Lower lobe of right lung (tissue), 2 donors: ENCODE measurements at regions not wholly inside any gene's neighbourhood (a gene's known extent, or its start where the extent isn't known, plus 50 kb on each side); places are given as distances from the start of the nearest gene placed in this dataset.

Source experiments
- ATAC-seq, 2 donors: fragments of 200-7000 bp; cut with Tn5 transposase; one replicate each; pipeline ENCODE4 v1.9.1; 2020 to 2022; ENCODE audit warnings: mild to moderate bottlenecking in 2 of 2, moderate library complexity in 2 of 2
- DNase-seq: peaks from one replicate; pipeline ENCODE4 v3.0.0-alpha.2; 2020
- H3K27ac ChIP-seq: fragments of 200-600 bp; one replicate; pipeline ENCODE4 v1.8.0; 2022
- H3K27me3 ChIP-seq: fragments of 200-600 bp; one replicate; pipeline ENCODE4 v1.8.0; 2022; ENCODE audit warnings: low read depth
- H3K36me3 ChIP-seq: fragments of 200-600 bp; one replicate; pipeline ENCODE4 v1.8.0; 2022; ENCODE audit warnings: mild to moderate bottlenecking
- H3K4me1 ChIP-seq: fragments of 200-600 bp; one replicate; pipeline ENCODE4 v1.8.0; 2022
- H3K4me3 ChIP-seq: fragments of 200-600 bp; one replicate; pipeline ENCODE4 v1.8.0; 2022; ENCODE audit warnings: mild to moderate bottlenecking
- H3K9me3 ChIP-seq: fragments of 200-600 bp; one replicate; pipeline ENCODE4 v1.8.0; 2022
- intact Hi-C: fragments of 100-400 bp; cut with DNase I; formaldehyde crosslinking; loops from one replicate; pipeline ENCODE4 v1.11.0; 2022
- TF ChIP-seq, protein P1 (sequence below): fragments of 200-600 bp; IDR thresholded peaks from one replicate; pipeline ENCODE4 v1.8.0; 2022; ENCODE audit warnings: antibody characterized with exemption, mild to moderate bottlenecking
- donor health status: DM: no; HTN: yes; CAD: no; lungs with severe emphysema.

- no peak overlapping the region for H3K4me3 ChIP-seq
- H3K27ac ChIP-seq = no peak overlapping the region
- TF ChIP-seq, protein P1, sequence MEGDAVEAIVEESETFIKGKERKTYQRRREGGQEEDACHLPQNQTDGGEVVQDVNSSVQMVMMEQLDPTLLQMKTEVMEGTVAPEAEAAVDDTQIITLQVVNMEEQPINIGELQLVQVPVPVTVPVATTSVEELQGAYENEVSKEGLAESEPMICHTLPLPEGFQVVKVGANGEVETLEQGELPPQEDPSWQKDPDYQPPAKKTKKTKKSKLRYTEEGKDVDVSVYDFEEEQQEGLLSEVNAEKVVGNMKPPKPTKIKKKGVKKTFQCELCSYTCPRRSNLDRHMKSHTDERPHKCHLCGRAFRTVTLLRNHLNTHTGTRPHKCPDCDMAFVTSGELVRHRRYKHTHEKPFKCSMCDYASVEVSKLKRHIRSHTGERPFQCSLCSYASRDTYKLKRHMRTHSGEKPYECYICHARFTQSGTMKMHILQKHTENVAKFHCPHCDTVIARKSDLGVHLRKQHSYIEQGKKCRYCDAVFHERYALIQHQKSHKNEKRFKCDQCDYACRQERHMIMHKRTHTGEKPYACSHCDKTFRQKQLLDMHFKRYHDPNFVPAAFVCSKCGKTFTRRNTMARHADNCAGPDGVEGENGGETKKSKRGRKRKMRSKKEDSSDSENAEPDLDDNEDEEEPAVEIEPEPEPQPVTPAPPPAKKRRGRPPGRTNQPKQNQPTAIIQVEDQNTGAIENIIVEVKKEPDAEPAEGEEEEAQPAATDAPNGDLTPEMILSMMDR = no peak
- DNase-seq (no peak), ATAC-seq (no peak)
- intact Hi-C loops = no loop called here
- no peaks in the 10 kb centered on the region for H3K4me1 ChIP-seq
- no peaks in the 10 kb centered on the region for H3K9me3 ChIP-seq
- no peaks in the 10 kb centered on the region for H3K36me3 ChIP-seq
- H3K27me3 ChIP-seq = no peaks in the 10 kb centered on the region
Observed at GRCh38 chr18:60134806-60135205, 235.0 kb downstream of the PMAIP1 start.

- TF ChIP-seq, protein P1 = no peak
- no peak for ATAC-seq
Observed at GRCh38 chr18:60130284-60130683, 230.5 kb downstream of the PMAIP1 start.

DNA sequence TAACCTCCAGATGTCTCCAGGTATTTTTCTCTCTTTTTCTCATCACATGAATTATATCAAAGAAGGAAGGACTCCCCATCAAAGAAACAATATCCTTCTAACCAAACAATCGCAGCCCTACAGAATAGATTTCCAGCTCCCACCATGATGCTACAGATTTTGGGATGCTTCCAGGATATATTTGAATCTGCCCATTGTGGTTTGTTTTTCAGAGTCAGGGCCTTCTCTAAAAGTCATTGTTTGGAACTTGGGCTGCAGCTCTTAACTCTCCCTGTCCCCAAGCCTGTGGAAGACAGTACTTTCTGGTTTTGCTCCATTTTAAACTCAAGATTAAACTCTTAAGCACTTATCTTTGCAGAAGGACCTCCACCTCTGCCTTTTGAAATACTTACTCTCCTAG is 223.2 kb downstream of the PMAIP1 start:
- ATAC-seq (no peak), DNase-seq (no peak)
- Histone ChIP-seq H3K27ac (no peak overlapping the region), H3K9me3 (no peaks in the 10 kb centered on the region), H3K27me3 (no peaks in the 10 kb centered on the region), H3K36me3 (no peaks in the 10 kb centered on the region), H3K4me1 (no peaks in the 10 kb centered on the region), H3K4me3 (no peak overlapping the region)
- TF ChIP-seq, protein P1 = no peak
- intact Hi-C loops = no loop called here

More at GRCh38 chr18:60130284-60130683, 230.5 kb downstream of the PMAIP1 start:
- Histone ChIP-seq H3K27ac (no peak overlapping the region), H3K4me3 (no peak overlapping the region), H3K36me3 (no peaks in the 10 kb centered on the region), H3K27me3 (no peaks in the 10 kb centered on the region), H3K4me1 (no peaks in the 10 kb centered on the region), H3K9me3 (no peaks in the 10 kb centered on the region)
- intact Hi-C loops = no loop called here
- no peak for DNase-seq

DNA sequence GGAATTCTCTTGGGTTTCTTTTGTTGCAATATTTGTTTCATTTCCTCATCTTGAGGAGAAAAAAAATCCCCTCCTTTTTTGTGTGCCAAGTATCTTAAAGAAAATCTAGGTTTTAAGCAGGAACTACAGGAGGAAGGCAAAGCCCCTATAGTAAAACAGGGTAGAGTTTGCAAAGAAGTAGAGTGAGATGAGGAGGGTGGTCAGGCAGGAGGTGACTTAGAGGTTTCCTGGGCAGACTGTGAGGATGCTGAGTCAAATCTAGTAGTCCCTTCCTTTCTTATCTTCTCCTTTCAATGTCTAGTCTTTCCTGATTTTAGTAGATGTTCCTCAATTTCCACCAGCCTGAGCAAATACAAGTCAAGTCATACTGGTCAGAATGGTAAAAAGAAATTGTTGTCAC is 222.5 kb downstream of the PMAIP1 start:
- no peak overlapping the region for H3K27ac ChIP-seq
- intact Hi-C loops = no loop called here
- TF ChIP-seq, protein P1 = no peak
- no peak for DNase-seq
- H3K4me3 ChIP-seq = no peak overlapping the region
- H3K4me1 ChIP-seq = no peaks in the 10 kb centered on the region
- ATAC-seq = no peak
- H3K9me3 ChIP-seq = no peaks in the 10 kb centered on the region
- H3K36me3 ChIP-seq = no peaks in the 10 kb centered on the region
- no peaks in the 10 kb centered on the region for H3K27me3 ChIP-seq

- Histone ChIP-seq H3K9me3 (no peaks in the 10 kb centered on the region), H3K36me3 (no peaks in the 10 kb centered on the region), H3K4me3 (no peak overlapping the region), H3K27ac (no peak overlapping the region), H3K27me3 (no peaks in the 10 kb centered on the region), H3K4me1 (no peaks in the 10 kb centered on the region)
- ATAC-seq (no peak), DNase-seq (no peak)
- TF ChIP-seq, protein P1 = no peak
- intact Hi-C loops = no loop called here
Observed at GRCh38 chr18:60120231-60120750, 220.5 kb downstream of the PMAIP1 start.

GRCh38 chr18:60117321-60117720 is 217.5 kb downstream of the PMAIP1 start:
- no peaks in the 10 kb centered on the region for H3K9me3 ChIP-seq
- TF ChIP-seq, protein P1 = no peak
- no peak overlapping the region for H3K4me3 ChIP-seq
- no peaks in the 10 kb centered on the region for H3K27me3 ChIP-seq
- no peak overlapping the region for H3K27ac ChIP-seq
- no peaks in the 10 kb centered on the region for H3K4me1 ChIP-seq
- intact Hi-C loops = no loop called here
- H3K36me3 ChIP-seq = no peaks in the 10 kb centered on the region
- DNase-seq = no peak
- no peak for ATAC-seq
